ENCODE measurements at regions not wholly inside any gene's neighbourhood (a gene's known extent, or its start where the extent isn't known, plus 50 kb on each side); places are given as distances from the start of the nearest gene placed in this dataset.

GRCh38 chr15:53296603-53297002, 462.9 kb downstream of the WDR72 start:
- no peak for DNase-seq

DNA sequence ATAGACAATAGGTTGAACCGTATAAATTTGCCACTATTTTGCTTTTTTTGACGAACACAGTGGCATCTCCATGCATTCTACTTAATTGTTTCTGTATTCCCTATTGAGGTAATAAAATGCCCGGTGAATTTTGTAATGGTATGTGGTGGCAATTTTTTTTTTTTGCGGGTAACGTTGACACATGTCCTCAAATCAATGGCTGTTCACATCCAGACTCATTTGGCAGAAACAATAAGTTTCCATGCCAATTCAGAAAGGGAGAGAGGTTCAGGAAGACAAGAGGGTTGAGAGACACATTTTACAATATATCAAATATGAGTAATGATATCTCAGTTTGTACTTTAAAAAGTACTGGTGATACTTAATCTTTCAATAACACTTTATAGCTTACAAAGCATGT, 463.9 kb downstream of the WDR72 start:
- DNase-seq: no peak

GRCh38 chr15:53288542-53288941, 470.9 kb downstream of the WDR72 start:
- DNase-seq: no peak

DNA sequence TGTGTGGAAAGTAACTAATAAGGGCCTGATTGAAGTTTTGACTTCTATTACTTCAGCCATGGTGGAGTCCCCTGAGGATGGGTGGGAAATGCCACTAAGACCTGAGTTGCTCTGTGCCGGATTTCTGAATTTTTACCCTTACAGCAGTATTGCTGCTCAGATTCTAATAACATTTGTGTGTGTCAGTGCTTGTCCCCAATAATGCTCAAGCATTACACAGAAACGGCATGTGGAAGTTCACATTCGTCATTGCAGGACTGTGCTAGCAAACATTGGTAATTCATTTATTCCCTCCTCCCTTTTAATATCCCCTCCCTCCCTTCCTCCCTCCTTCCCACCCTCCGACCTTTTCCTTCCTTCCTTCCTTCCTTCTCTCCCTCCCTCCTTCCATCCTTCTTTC, 484.5 kb upstream of the ONECUT1 start:
- DNase-seq: no peak

- DNase-seq: no peak
These were observed 482.0 kb upstream of the ONECUT1 start for GRCh38 chr15:53272116-53272515.

DNA sequence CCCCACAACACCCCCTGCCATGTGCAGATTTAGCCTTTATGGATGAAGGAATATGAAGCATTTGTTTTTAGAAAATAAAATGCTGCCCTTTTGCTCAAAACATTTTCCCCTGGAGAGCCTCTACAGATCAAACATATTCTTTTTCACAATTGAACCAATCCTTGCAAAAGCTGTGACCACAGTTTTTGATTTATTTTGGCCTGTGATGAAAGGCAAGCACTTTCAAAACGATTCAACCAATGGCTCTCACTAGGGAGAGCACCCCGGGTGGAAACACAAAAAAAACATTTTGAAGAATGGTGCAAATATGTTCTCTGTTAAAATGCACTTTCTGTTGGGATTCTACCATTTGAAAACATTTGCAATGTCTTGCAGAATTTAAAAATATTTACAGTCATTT, 476.0 kb upstream of the ONECUT1 start:
- no peak for DNase-seq

DNA sequence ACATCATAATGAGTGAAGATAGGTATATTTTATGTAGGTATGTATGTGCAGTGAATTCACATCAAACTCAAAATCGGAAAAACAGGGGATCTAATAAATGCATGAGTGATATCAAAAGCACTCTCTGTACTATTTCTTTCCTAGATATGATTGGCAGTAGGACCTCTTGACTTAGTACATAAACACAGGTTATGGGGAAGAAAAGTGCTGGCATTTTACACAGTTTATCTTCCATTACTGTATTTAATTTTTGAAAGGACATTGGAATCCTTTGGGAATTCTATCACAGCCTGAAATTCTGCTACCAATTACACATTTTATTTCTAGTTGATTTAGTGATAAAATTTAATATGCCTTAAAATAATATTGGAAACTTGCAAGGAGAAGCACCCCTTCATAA, 470.5 kb upstream of the ONECUT1 start:
- no peak for DNase-seq

- DNase-seq: no peak
These were observed 466.3 kb upstream of the ONECUT1 start for GRCh38 chr15:53256457-53256856.

DNA sequence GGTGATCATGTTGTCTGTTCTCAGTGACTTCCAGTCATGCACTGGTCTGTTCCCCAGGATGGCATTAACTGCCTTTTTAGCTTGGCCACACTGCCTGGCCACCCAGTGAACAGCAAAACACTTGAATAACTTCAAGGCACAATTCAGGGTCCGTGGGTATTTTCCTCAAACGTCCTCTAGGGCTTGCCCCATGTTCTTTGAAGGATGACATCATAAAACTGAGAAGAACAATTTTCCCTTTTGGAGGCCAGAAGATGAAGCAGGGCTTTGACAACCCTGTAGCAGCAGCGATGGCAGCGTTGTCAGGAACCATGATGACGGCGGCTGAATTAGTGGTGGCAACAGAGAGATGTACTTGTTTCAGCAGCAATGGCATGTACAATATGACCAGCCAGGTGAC, 465.9 kb upstream of the ONECUT1 start:
- no peak for DNase-seq

DNA sequence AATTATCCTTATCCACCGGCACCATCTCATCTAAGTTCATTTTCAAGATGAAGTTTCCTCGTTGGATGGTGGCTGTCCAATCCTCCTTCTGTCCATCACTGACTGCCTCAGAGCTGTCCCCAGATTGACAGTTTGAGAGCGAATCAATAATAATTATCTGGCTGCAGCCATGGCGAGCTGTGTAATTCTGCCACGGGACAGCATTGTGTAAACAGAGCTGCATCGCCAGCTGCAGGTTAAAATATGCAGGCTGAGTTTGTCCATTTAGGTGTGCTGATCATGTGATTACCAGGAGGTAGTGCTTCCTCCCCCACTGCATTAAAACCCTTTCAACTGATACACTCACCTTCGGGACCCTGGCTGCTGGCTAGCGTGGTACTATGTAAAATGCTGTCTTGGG, 461.9 kb upstream of the ONECUT1 start:
- DNase-seq: no peak

DNA sequence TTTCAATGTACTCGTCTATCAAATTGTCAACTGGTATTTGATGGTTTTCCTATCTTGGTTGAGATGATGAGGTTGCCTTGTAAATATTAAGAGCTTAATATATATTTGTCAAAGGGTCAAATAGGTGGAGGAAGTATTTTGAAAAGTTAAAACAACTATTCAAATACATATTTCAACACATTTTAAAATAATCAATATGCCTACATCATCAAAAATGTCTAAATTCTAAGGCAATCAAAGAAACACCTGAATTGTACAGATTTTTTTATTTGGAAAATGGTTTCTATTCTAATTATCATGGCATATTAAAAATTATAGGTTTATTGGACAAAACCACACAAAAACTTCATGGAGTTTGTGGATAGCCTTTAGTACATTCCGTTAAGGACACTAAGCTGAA, 461.4 kb upstream of the ONECUT1 start:
- no peak for DNase-seq

GRCh38 chr15:53247041-53247708, 457.0 kb upstream of the ONECUT1 start:
- no peak for DNase-seq

DNA sequence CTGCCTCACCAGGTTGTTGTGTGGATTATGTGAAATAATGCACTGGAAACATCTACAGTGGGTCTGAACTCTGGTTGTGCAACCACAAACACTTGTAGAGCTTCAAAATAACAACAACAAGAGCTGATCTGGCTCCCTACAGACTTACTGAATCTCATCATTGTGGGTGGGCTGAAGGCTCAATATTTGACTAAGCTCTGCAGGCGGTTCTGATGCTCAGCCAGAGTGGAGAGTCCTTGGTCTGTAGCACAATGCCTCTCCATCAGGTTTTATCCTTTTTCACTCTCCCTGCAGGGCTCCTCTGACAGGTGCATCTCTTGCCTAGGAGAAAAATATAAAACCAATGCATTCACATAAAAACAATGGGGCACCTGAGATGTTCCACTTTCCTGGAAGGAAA, 456.3 kb upstream of the ONECUT1 start:
- DNase-seq: no peak

- no peak for DNase-seq
These were observed 443.7 kb upstream of the ONECUT1 start for GRCh38 chr15:53233801-53234200.

DNA sequence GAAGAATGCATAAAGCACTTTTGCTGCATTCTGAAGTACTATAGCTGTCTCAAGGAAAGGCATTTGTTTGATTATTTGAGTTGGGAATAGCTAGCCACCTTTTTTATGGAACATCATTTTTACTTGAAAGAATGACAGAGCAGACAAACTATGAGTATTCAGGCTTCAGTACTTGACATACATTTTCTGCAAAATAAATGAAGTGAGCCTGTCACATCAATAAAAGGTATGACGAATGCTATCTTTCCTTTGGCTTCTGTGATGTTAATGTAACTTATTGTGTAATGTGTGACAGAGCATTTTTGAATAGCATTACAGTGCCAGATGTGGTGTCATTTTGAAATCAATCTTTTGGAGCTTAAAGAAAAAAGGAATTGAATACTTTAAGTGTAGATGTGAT, 440.3 kb upstream of the ONECUT1 start:
- no peak for DNase-seq

DNA sequence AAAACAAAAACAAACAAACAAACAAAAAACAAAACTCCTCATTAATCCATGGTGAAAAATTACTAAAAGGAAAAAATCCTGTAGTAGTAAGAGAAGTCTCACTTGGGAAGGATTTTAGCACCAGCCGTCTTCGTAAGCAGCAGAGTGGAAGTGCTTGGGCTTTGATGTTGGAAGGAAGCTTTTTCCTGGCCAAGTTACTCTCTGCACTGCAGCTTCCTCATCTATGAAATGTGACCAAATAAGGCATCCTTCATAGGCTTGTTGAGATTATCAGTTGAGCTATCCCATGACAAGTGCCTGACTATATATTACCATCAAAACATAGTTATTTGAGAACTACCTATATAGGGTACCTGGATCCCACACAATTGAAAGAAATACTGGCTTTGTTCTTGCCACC, 436.4 kb upstream of the ONECUT1 start:
- no peak for DNase-seq

- DNase-seq: no peak
These were observed 435.6 kb upstream of the ONECUT1 start for GRCh38 chr15:53225781-53226180.

GRCh38 chr15:53224371-53224770, 434.2 kb upstream of the ONECUT1 start:
- no peak for DNase-seq

DNA sequence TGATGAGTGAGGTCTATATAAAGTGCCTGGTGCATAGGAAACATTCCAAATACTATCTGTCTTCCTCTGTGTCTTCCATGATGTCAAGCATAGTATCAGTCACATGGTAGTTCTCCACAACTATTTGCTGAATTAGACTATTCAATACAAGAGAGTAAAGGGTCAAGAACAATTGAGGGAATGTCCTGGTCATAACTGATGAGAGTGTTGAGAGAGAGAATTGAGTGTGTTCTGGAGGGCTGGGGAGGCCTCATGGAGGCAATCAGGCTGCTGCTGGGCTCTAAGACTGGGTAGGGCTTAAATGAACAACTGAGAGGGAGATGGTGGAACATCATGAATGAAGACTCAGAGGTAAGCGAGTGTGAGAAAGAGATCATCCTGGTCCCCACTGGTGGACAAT, 433.7 kb upstream of the ONECUT1 start:
- no peak for DNase-seq

DNA sequence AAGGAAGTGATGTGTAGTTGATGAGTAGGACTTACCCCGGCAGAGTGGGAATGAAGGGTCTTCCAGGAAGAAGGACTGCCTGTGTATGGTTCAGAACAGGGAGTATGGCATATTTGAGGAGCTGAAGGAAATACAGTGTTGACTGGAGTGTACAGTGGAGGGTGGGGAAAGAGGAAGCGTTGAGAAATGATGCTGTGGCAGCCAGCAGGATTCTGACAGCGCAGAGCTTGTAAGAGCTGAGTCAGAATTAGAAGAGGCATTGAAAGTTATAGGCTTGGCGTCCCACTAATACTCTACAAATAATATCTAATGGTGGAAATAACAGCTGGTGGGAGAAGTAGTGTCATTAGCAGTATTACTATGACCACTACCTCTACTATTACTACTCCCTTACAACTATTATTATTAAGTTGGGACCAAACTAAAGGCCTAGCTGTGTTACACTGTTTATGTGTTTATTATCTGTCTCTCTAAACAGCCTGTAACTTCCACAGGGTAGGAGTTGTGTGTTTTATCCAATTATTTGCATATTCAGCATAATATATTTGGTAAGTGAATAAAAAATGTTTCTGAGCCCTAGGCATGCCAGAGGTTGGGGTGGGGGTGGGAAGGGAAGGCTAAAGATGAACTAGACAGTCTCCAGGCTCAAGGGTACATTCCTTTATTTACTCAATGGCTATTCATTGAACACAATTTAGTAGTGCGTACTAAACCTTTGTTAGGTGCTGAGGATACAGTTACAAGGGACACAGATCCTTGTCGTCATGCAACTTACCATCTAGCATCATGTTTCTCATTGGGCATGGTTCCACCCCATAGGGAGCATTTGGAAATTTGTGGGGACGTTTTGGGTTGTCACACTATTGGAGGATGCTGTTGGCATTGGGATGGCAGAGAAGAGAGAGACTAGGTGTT, 428.8 kb upstream of the ONECUT1 start:
- no peak for DNase-seq

DNA sequence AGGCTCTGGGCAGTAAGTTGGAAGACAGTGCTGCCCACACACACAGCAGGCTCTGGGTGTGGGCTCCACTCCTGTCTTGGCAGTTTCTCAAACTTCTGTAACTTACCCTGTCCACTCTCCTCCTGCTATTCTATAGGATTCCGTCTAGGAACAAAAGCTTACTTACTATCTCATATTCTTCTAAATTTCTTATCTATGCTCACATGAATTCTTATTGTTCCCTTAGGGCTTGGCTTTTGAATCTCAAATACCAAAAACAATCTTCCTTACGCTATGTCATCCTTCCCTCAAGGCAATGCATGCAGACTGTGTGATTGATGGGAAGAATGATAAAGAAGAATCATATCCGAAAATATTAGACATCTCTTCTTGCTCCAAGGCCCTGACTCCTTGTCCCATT, 425.9 kb upstream of the ONECUT1 start:
- DNase-seq: no peak

- DNase-seq: no peak
These were observed 423.2 kb upstream of the ONECUT1 start for GRCh38 chr15:53213336-53213735.

DNA sequence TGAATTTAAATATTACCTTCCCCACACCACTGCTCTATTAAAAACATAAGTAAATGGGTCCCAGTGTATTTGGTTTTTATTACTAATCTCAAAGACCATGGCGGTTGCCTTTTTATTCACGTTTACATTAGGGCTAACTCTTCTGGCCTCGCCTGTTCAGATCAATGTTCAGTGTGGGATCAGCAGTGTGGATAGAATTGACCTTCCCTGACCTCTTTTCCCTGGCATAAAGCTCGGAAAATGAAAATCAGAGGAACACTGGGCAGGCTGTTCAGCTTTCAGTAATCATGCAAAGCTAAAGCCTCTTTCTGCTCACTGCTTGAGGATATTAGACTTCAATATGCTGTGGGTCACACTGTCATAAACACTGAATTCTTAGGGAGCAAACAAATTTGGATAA, 422.6 kb upstream of the ONECUT1 start:
- DNase-seq: no peak

GRCh38 chr15:53210653-53211052, 420.5 kb upstream of the ONECUT1 start:
- no peak for DNase-seq

All from GDM1 (cell line).